ENCODE measurements at regions not wholly inside any gene's neighbourhood (a gene's known extent, or its start where the extent isn't known, plus 50 kb on each side); places are given as distances from the start of the nearest gene placed in this dataset.

GRCh38 chrX:97844943-97845342, 961.2 kb downstream of the RPA4 start:
- no peak overlapping the region for H3K4me2 ChIP-seq (ENCODE audit: low read length)
- H3K9me2 ChIP-seq (ENCODE audit: low read depth, low read length): no peaks in the 10 kb centered on the region
- no peak overlapping the region for H3K27ac ChIP-seq (ENCODE audit: low read depth, low read length, poor library complexity, severe bottlenecking)
- no peak overlapping the region for H3K4me3 ChIP-seq (ENCODE audit: low read depth, low read length, poor library complexity, severe bottlenecking)
- H3F3A ChIP-seq (ENCODE audit: insufficient read depth, low read length): no peaks in the 10 kb centered on the region
- no peaks in the 10 kb centered on the region for H3K36me3 ChIP-seq (ENCODE audit: insufficient read depth, low read length)
- H3K4me1 ChIP-seq (ENCODE audit: insufficient read depth, low read length, severe bottlenecking): no peaks in the 10 kb centered on the region
- H4K20me1 ChIP-seq (ENCODE audit: insufficient read depth, low read length): no peaks in the 10 kb centered on the region
- no peak overlapping the region for H2AFZ ChIP-seq (ENCODE audit: low read length)
- H3K27me3 ChIP-seq (ENCODE audit: insufficient read depth, low read length): no peaks in the 10 kb centered on the region
- no peak overlapping the region for H3K9ac ChIP-seq (ENCODE audit: low read length)
- H3K9me3 ChIP-seq (ENCODE audit: low read length): no peaks in the 10 kb centered on the region
- TF ChIP-seq EZH2 (IDR thresholded peaks at IDR 0.05; ENCODE audit: borderline replicate concordance, low read length): no peak
- TF ChIP-seq CTCF (IDR thresholded peaks at IDR 0.05; ENCODE audit: low read length): no peak
- no peaks in the 10 kb centered on the region for H3K79me2 ChIP-seq (ENCODE audit: insufficient read depth, low read length)

DNA sequence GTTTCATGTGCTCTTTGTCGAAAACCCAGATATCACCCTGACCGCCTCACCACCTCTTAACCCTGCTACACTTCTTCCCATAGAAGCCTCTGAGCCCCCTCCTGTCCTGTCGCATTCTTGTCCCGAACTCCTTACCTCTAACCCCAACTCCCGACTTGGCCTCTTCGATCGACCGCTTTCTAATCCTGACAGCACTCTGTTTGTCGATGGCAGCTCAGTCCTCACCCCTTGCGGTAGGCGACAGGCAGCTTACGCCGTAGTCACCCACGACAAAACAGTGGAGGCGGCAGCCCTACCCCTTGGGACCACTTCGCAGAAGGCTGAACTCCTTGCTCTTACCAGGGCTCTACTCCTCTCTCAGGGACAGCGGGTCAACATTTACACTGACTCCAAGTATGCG, 961.7 kb downstream of the RPA4 start:
- Histone ChIP-seq H3K27me3 (ENCODE audit: insufficient read depth, low read length) (no peaks in the 10 kb centered on the region), H3K79me2 (ENCODE audit: insufficient read depth, low read length) (no peaks in the 10 kb centered on the region), H2AFZ (ENCODE audit: low read length) (no peak overlapping the region), H3K36me3 (ENCODE audit: insufficient read depth, low read length) (no peaks in the 10 kb centered on the region), H4K20me1 (ENCODE audit: insufficient read depth, low read length) (no peaks in the 10 kb centered on the region), H3K9me3 (ENCODE audit: low read length) (no peaks in the 10 kb centered on the region), H3K27ac (ENCODE audit: low read depth, low read length, poor library complexity, severe bottlenecking) (no peak overlapping the region), H3K4me2 (ENCODE audit: low read length) (no peak overlapping the region), H3K4me3 (ENCODE audit: low read depth, low read length, poor library complexity, severe bottlenecking) (no peak overlapping the region), H3K9me2 (ENCODE audit: low read depth, low read length) (no peaks in the 10 kb centered on the region), H3K9ac (ENCODE audit: low read length) (no peak overlapping the region), H3F3A (ENCODE audit: insufficient read depth, low read length) (no peaks in the 10 kb centered on the region), H3K4me1 (ENCODE audit: insufficient read depth, low read length, severe bottlenecking) (no peaks in the 10 kb centered on the region)
- TF ChIP-seq CTCF (IDR thresholded peaks at IDR 0.05; ENCODE audit: low read length): no peak
- no peak for TF ChIP-seq EZH2 (IDR thresholded peaks at IDR 0.05; ENCODE audit: borderline replicate concordance, low read length)

GRCh38 chrX:97846228-97846627, 962.5 kb downstream of the RPA4 start:
- no peaks in the 10 kb centered on the region for H3K36me3 ChIP-seq (ENCODE audit: insufficient read depth, low read length)
- no peak overlapping the region for H2AFZ ChIP-seq (ENCODE audit: low read length)
- H3K4me3 ChIP-seq (ENCODE audit: low read depth, low read length, poor library complexity, severe bottlenecking): no peak overlapping the region
- no peaks in the 10 kb centered on the region for H3K4me1 ChIP-seq (ENCODE audit: insufficient read depth, low read length, severe bottlenecking)
- no peak for TF ChIP-seq CTCF (IDR thresholded peaks at IDR 0.05; ENCODE audit: low read length)
- TF ChIP-seq EZH2 (IDR thresholded peaks at IDR 0.05; ENCODE audit: borderline replicate concordance, low read length): no peak
- H3K4me2 ChIP-seq (ENCODE audit: low read length): no peak overlapping the region
- H3K27ac ChIP-seq (ENCODE audit: low read depth, low read length, poor library complexity, severe bottlenecking): no peak overlapping the region
- no peaks in the 10 kb centered on the region for H3K9me2 ChIP-seq (ENCODE audit: low read depth, low read length)
- H3K27me3 ChIP-seq (ENCODE audit: insufficient read depth, low read length): no peaks in the 10 kb centered on the region
- no peaks in the 10 kb centered on the region for H3K79me2 ChIP-seq (ENCODE audit: insufficient read depth, low read length)
- no peaks in the 10 kb centered on the region for H3K9me3 ChIP-seq (ENCODE audit: low read length)
- no peaks in the 10 kb centered on the region for H3F3A ChIP-seq (ENCODE audit: insufficient read depth, low read length)
- no peak overlapping the region for H3K9ac ChIP-seq (ENCODE audit: low read length)
- no peaks in the 10 kb centered on the region for H4K20me1 ChIP-seq (ENCODE audit: insufficient read depth, low read length)
